ENCODE measurements at regions not wholly inside any gene's neighbourhood (a gene's known extent, or its start where the extent isn't known, plus 50 kb on each side); places are given as distances from the start of the nearest gene placed in this dataset.

GRCh38 chr6:157741948-157742556 lies 81.0 kb upstream of the SNX9 start:
- TF ChIP-seq, protein P1, sequence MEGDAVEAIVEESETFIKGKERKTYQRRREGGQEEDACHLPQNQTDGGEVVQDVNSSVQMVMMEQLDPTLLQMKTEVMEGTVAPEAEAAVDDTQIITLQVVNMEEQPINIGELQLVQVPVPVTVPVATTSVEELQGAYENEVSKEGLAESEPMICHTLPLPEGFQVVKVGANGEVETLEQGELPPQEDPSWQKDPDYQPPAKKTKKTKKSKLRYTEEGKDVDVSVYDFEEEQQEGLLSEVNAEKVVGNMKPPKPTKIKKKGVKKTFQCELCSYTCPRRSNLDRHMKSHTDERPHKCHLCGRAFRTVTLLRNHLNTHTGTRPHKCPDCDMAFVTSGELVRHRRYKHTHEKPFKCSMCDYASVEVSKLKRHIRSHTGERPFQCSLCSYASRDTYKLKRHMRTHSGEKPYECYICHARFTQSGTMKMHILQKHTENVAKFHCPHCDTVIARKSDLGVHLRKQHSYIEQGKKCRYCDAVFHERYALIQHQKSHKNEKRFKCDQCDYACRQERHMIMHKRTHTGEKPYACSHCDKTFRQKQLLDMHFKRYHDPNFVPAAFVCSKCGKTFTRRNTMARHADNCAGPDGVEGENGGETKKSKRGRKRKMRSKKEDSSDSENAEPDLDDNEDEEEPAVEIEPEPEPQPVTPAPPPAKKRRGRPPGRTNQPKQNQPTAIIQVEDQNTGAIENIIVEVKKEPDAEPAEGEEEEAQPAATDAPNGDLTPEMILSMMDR (conservative IDR thresholded peaks at IDR 0.05; ENCODE audit: low read depth, low read length): no peak
- TF ChIP-seq EZH2 (IDR thresholded peaks at IDR 0.05; ENCODE audit: borderline replicate concordance, low read depth, low read length, poor library complexity, severe bottlenecking): no peak
